NCI-H2107 treated with DMSO at 0.1 percent for 48 hours (cell line): ENCODE measurements at regions not wholly inside any gene's neighbourhood (a gene's known extent, or its start where the extent isn't known, plus 50 kb on each side); places are given as distances from the start of the nearest gene placed in this dataset.

ENCODE experiments used
- DNase-seq: peaks from one replicate; lab custom pipeline; 2025; ENCODE audit not compliant: unreplicated experiment; lab: John Stamatoyannopoulos, UW

DNA sequence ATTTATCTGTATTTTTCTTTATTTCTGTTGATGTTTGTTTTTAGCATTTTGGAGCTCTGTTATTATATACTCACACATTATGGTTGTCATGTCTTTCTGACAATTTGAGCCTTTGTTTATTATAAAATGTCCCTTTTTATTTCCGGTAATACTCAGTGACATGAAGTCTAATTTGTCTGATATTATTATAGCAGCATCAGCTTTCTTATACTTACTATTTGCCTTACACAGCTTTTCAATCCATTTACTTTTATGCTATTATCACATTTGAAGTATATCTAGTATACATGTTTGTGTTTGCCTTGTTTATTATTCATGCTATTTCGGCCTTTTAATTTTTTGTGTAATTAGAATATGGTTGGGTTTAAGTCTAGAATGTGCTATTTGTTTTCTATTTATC is 430.6 kb upstream of the FANCL start:
- no peak for DNase-seq

DNA sequence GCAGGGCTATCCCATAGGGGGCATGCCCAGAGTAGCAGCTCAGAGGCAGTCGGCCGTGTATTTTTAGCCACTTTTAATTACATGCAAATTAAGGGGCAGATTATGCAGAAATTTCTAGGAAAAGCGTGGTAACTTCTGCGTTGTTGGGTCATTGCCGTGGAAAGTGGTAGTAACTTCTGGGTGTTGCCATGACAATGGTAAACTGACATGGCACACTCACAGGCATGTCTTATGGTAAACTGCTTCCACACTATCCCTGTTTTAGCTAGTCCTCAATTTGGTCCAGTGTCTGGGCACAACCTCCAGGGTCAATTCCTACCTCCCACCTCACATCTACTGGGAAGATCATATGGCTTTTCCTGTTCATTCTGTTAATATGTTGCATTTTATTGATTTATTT is 428.9 kb upstream of the FANCL start:
- no peak for DNase-seq

DNA sequence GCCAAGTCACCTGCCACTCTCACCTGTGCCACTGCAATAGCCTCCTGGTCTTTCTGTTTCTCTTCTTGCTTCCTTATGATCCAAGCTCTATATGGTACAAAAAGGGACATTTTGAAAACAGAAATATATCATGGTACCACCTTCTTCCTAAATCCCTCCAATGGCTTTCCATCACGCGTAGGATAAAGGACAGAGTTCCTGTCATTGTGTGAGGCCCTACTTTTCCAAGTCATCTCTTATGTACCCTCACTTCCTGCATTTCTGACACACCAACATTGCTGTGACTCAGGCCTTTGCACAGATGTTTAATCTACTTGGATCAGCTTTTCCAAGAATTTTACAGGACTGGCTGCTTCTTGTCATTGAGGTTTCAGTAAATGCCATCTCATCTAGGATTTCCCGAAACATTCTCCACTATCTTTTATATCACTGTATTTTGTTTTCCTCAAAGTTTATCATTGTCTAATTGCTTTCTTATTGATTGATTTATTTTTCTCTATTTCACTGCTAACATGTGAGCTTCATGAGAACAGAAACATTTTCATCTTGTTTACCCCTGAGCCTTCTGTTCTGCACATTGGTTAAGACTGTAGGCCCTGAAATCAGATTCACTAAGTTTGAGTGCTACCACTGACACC is 426.1 kb upstream of the FANCL start:
- no peak for DNase-seq

DNA sequence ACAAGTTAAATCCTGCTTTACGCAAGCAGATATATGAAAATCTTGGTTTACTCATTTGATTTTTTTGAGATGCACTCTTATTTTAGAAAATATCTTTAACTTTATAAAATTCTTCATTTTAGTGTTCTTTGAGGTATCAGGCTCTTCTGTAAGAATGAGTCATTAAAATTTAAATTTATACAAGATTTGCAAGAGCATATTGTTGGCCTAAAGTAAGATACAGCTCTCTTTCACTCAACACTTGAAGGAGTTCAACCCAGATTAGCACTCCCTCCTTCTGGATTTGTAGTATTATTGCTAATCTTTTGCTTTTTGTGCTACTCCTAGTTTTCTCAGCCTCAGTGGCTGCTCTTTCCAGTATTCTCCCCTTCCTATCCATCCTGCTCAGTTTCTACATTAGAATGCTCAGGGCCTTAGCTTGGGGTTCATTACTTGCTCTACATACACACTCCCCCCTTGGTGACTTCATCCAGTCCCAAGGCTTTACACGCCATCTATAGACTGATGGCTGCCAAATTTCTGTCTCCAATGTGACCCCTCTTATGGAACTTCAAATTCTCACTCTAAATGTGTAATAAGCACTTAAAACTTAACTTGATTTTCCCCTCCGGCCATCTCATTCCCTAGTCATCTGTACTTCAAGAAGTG is 425.3 kb upstream of the FANCL start:
- DNase-seq: no peak

DNA sequence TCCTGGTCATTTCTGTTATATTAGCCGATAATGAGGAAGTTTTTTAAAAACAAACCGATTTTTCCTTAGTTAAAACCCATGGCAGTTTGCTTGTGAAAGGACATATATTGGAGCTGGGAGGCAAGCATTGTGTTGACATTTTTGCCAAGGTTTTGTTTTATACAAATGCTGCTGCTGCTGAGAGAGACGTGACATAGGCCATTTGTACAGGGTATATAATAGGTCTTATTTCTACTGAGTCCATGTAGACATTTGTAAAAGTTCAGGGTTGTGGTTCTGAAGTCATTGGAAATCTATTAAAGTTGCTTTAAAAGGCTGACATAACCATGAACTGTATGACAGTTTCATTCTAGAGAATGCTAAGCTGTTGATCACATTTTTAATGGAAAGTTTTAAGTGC is 424.0 kb upstream of the FANCL start:
- DNase-seq: no peak

DNA sequence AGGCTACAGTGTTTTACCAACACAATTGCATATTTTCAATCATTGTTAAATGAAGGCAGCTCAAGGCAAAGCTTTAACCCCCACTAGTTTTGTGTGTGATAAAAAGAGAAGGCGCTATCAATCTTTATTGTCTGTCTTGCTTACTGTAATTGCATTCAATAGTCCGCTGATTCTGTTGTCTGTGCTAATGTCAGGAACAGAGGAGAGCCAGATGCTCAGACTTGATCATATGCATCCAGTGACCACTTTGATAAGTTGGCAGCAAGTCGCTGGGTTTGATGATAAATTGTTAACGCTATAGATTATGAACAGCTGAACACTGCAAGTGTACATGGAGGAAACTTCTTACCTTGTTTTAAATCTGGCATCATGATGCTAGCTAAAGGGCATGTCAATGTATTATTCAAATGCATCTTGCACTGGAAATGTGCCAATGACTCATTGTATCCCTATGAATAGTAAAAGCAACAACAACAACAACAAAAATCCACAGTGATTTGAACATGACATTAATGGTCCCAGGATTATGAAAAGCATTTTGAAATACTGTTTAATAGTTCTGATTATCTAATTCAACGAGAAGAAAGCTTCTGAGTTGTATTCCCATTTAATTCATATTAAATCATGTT is 423.5 kb upstream of the FANCL start:
- no peak for DNase-seq

DNA sequence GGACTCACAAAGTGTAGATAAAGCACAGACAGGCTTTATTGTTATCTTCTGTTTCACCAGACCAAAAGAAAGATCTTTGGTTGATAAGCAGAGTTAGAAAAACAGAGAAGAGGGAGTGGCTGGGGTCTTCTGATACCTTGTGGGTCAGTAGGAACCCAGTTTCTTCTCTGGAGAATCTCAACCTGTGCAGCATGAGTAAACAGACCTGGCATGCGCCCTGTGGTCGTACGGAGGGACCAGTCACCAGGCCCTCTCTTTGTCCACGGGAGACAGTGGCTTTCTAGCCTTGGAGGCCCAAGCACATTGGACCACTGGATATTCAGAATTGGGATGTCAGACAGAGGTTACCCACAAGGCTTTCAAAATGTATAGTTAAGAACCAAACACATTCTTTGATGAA is 418.9 kb upstream of the FANCL start:
- DNase-seq: no peak

DNA sequence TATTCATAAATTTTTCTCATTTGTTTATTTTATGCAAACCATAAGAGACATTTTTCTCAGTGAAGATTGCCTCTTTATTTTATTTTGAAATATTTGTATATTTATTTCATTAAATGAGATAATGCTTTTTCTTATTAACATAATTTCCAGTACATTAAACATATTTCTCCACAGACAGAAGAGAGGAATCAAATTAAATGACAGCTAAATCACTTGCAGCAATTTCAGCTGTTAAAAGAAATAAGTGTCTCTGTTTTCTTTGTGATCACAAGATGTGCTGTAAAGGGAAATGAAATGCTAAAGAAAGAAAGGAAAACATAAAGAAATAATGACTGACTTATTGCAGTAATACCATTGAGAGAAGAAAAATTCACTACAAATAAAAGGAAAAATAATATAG is 414.0 kb upstream of the FANCL start:
- DNase-seq: no peak

DNA sequence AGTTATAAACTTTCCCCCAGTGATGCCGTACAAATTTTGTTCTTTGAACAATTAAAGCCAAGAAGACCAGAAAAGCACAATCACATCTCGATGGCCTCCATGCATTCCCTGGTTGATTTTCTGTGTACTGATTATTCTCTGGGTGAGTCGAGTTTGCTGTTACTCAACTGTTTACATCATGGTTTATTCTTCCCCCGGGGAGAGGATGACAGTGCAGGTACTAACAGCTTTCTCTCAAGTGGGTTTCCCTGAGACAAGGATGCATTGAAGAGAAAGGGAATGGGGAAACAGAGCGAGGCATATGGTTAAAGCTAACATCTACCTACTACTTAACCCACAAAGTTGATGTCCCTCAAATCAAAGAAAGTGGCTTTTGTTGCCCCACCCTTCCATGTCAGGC is 410.8 kb upstream of the FANCL start:
- DNase-seq: no peak

DNA sequence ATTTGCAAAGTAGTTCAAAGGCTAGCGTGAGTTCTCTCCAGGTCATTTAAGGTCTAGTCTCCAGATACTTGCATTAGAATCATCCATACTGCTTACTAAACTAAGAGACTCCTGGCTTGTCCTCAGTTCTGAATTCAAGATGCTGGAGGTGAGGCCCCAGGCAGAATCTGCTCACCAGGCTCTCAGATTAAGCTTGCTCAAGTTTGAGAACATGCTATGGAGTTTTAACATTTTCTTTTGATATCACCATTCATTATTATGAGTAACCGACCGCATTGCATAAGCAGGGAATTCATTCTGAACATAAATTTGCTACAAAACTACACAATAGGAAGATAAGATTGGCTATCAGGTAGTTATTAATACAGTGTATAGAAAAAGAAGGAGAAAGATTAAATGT is 409.7 kb upstream of the FANCL start:
- DNase-seq: no peak

DNA sequence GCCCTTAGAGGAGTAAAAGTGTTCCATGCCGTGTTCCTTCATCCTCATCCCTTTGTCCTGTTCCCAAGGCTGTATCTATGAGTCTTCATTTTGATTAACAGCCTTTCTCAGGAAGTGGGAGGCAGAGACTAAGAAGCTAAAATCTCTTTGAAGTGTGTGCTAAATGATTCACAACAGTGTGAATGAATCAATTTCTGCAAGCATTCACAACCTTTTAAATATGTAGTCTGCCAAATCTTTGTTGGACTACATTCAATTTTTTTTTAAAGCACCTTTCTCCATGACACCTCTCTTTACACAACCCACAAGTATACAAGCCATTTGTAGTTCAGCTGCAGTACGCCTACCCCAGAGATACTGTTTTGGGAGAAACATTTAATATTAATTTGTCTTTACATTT is 408.6 kb upstream of the FANCL start:
- DNase-seq: no peak

DNA sequence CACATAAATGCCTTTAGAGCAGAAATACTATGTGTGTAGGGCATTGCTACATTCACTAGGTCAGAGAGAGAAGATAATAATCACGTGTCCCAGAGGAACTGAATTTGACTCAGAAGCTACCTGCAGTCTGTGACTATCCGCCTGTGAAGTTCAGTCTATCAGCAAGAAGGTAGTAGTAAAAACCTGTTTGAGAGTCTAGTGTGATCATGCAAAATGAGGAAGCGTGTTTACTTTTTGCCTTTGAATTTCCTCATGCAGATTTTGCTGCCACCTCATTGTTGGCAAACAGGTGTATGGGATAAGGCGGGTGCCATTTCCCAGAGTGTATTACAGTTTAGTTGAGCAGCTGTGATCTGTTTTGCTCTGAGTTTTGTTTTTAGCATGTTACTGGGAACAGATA is 403.9 kb upstream of the FANCL start:
- DNase-seq: no peak

DNA sequence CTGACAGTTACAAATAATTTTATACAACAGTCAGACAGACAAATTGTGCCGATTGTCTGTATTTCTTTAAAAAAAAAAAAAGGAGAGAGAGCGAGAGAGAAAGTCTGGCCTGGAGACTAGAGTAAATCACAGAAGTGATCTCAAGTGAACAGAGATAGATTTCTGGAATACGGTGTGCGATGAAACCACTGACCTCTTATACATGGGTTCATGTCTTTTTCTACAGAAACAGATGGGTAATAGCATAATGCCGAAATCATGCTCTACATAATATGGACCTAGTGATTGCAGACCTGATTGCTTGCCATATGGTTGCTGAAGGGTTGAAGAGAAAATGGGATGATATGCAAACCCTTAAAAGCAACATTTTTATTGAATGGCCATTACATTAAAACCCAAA is 403.3 kb upstream of the FANCL start:
- DNase-seq: no peak

DNA sequence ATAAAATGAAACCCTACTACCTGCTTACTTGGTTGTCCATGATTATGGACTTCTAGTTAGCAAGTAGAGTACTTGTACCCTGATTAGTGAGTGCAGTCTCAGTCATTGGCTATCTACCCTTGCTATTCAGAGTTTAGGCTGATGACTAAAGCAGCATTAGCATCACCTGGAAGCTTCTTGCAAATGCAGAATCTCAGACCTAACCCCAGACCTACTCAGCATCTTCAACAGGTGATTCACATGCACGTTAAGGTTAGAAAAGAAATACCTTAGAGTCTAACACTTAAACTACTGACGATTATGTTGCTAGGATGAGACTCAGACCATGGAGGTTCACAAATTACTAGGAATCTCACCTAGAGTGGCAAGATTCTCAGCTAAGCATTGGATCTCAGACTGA is 399.9 kb upstream of the FANCL start:
- DNase-seq: no peak

DNA sequence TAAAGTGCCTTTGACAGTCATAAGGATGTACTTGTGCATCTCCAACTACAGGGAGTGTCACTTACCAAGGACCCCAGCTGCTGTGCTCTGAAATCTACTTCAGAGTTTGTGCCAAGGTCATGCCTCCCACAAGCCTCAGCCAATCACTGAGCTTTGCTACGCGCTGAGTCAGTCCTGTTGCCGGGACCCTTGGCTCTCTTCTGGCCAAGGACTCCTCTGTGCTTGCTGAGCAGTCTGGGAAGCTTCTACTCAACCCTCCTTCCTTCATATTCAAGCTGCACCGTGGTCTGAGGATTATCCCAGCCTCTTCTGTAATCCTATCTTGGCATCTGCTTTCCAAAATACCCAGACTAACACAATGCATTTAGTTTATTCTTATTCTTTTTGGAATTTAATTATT is 398.9 kb upstream of the FANCL start:
- DNase-seq: no peak

DNA sequence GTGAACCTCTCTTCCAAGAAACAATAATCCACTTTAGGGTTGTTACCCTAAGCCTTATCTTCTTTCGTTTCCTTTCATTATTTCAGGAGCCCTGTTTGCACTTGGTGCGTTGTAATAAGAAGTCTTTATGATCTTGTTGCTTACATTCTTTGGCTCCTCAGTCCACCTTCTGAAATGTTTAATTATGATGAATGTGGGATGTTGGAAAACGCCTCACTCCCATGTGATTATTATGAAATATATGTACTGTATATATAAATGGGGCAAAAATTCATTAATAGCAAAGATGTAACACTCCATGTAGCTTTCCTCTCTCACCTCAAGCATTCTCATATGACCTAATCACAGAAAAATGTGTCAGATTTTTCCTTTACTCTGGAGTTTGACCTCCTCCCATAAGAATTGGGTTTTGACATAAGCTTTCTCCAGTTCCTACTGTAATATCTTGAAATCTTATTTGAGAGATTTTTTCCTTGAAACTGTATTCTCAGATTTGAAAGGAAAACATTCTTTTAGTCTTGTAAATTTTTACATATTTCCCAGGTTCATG is 397.2 kb upstream of the FANCL start:
- no peak for DNase-seq

DNA sequence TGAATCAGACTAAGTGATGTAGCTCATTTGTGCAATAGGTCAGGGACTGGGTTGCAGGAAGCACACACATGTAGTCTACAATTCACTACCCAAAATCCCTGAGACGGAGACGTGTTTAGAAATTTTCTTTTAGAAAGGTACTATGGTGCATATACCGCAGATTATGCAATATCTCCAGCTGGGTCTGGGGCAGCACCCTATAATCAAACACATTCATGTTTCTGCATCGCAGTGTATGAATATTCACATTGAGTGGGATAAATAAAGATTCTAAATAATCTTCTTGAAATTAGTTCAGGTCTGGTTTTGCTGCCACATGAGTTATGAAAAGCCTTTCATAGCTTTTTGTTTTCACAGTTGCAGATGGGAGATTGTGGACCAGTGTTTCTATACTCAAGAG is 395.7 kb upstream of the FANCL start:
- no peak for DNase-seq

DNA sequence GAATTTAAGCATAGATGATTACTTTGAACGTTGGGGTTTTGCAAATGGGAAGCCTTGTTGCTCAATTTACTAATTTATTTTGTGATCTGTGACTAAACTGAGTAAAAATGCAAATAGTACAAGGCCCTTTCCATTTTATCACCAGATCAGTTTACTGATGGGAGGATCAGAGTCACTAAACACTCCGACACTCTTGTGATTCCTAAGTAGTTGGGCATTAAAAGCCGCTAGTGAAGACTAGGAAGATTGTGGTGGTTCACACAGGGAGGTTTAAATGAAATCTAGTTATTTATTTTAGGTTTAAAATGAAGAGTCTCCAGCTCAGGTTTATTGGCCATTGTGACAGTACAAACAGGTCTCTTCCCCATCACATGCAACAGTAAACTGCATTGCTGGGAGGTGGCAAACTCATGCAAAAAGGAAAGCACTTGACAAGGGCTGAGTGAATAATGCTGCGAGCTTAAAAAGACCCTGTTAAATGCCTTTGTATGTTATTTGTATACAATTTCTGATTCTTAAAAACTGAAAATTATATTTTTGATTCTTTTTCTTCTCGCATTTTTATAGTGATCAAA is 394.8 kb upstream of the FANCL start:
- DNase-seq: no peak

DNA sequence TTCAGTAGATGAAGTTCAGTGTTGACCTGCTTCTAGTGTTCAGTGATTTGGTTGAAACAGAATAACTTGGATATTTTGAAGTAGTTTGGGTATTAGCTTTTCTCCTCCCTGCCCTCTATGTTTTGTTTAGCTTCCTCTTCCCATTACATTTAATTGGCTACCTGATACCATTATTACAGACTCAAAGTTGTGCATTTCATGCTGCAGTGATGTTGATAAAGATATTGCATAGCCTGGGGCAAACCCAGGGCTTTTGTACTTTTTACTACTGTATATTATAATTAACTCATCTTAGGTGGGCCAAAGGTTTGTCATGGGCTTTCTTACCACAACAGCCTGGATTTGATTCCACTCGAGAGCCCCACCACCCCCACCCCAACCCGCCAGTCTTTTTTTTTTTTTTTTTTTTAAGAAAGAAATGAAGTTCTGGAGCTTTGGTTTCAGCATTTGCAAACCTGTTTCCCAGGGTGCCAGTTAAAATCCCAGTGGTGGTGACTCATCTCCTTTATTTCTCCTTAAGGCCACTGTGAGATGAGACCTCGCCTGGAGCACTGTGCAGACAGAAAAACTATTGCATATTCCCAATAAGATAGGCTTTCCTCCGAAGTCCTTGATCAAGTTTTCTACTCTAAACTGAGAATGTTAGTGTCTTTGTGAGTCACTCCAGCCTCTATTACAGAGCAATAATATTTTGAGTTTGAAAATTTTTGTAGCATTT is 393.7 kb upstream of the FANCL start:
- DNase-seq: peak; percentile 16

DNA sequence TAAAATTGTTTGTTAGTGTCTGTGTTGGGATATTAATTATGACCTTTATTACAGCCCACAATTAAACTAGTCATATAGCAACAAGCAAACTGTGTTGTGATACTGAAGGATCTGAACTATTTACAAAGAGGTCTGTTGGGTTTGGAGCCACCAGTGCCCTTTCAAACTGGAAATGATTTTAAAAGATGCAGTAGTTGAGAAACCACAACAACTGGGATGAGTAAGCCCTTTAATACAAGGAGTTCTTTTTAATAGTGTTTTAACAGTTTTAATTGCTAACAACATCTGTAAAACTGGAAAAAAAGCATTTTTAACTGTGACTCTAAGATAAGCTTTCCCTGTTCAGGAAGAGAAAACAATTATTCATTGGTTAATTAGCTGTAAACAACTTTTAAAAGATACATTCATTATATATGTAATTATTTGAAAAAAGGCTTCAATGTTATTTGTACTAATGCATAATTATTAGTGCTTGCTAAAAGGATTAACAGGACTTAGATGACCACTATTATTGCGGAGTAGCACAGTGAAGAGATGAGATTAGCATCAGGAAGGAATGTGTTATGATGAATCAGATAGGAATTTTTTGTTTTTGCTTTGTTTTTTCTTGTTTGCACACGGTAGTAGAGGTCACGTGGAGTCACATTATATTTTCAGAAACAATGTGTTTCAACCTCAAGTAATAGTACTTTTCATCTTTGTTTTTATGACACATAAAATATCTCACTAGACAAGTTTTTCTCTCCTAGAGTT is 392.7 kb upstream of the FANCL start:
- DNase-seq: no peak

DNA sequence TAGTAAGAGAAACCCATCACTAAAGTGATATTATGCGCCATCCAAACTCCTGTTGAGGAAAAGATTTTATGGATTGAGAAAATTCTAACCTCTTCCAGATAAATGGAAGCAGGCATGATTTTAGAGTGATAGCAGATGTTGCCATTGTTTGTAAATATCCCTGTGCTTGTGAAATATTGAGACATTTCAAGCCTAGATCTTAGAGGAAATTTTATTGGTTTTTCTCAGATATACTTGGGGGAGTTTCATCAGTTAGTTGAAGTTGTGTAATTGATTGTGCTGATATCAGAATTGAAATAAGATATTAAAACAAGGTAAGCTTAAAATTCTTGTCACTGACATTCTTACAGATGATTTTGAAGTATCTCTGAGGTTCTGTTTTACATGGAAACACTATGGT is 390.9 kb upstream of the FANCL start:
- DNase-seq: no peak
